ENCODE measurements at regions not wholly inside any gene's neighbourhood (a gene's known extent, or its start where the extent isn't known, plus 50 kb on each side); places are given as distances from the start of the nearest gene placed in this dataset.

- Histone ChIP-seq H3K4me1 (peaks cover 16% of the 10 kb centered on the region), H3K27ac (no peak overlapping the region), H3K36me3 (no peaks in the 10 kb centered on the region), H3K9me3 (no peaks in the 10 kb centered on the region), H3K27me3 (ENCODE audit: low read depth) (peaks cover 37% of the 10 kb centered on the region), H3K4me3 (no peak overlapping the region)
- ATAC-seq, result no peak
- no peak for DNase-seq
- intact Hi-C loops (cut with DNase I), result no loop called here
- TF ChIP-seq CTCF (IDR thresholded peaks at IDR 0.05), result no peak
These were observed 96.0 kb downstream of the RNASET2 start for GRCh38 chr6:166860392-166860791.

GRCh38 chr6:166855416-166855815 is 100.9 kb downstream of the RNASET2 start:
- Histone ChIP-seq H3K4me1 (no peaks in the 10 kb centered on the region), H3K27me3 (ENCODE audit: low read depth) (peaks cover 11% of the 10 kb centered on the region), H3K4me3 (no peak overlapping the region), H3K27ac (no peak overlapping the region), H3K9me3 (no peaks in the 10 kb centered on the region), H3K36me3 (no peaks in the 10 kb centered on the region)
- intact Hi-C loops (cut with DNase I), result no loop called here
- no peak for TF ChIP-seq CTCF (IDR thresholded peaks at IDR 0.05)
- no peak for DNase-seq
- ATAC-seq, result no peak

DNA sequence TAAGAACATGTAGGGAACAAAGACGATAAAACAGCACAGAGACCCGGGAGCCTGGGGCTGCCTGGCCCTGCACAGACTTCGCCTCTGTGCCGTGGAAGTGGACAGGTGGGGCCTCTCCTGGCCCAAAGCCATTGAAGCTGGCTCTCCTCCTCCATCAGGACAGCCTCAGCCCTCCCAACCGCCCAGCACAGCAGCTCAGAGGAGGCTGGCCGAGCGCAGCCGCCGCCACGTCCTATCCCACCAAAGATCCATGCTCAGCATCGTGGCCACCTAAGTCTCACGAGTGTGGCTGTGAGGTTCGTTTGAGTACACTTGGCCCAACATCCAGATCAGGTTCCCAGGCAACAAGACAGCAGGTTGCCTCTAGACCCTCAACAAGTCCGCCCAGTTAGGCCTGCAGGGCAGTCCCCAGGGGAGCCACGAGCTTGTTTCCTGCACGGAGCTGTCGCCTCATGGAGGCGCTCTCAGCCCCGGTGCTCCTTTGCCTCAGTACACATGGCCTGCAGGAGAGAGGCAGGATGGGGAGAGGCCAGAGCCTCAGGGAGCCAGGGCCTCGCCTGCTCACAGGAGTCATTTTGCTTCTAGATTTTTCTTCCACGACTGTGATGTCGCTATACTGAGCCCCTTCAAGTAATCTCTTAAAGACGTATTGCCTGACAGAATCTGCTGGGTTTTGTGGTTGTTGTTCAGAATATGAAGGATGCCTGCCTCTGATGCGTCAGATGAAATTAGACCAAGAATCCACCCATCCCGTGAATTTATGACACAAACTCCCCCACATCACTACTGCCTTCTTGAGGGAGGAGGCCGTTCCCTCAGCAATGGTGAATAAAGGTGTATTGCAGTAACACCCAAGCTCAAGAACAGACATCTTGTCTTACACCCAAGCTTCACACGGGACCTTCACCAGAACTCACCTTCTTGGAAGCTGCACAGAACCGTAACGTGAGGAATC is 102.7 kb downstream of the RNASET2 start:
- intact Hi-C loops (cut with DNase I), result no loop called here
- no peak for TF ChIP-seq CTCF (IDR thresholded peaks at IDR 0.05)
- H3K27ac ChIP-seq, result no peak overlapping the region
- no peaks in the 10 kb centered on the region for H3K9me3 ChIP-seq
- H3K27me3 ChIP-seq (ENCODE audit: low read depth), result no peaks in the 10 kb centered on the region
- no peaks in the 10 kb centered on the region for H3K36me3 ChIP-seq
- ATAC-seq (peak in 1 of 2 donors; percentile 9), DNase-seq (no peak)
- no peak overlapping the region for H3K4me3 ChIP-seq
- no peaks in the 10 kb centered on the region for H3K4me1 ChIP-seq

GRCh38 chr6:166852451-166852975 is 103.8 kb downstream of the RNASET2 start:
- intact Hi-C loops (cut with DNase I), result no loop called here
- H3K27me3 ChIP-seq (ENCODE audit: low read depth), result no peaks in the 10 kb centered on the region
- ATAC-seq (no peak), DNase-seq (no peak)
- TF ChIP-seq CTCF (IDR thresholded peaks at IDR 0.05), result no peak
- H3K36me3 ChIP-seq, result no peaks in the 10 kb centered on the region
- no peak overlapping the region for H3K27ac ChIP-seq
- H3K4me1 ChIP-seq, result no peaks in the 10 kb centered on the region
- no peaks in the 10 kb centered on the region for H3K9me3 ChIP-seq
- no peak overlapping the region for H3K4me3 ChIP-seq

DNA sequence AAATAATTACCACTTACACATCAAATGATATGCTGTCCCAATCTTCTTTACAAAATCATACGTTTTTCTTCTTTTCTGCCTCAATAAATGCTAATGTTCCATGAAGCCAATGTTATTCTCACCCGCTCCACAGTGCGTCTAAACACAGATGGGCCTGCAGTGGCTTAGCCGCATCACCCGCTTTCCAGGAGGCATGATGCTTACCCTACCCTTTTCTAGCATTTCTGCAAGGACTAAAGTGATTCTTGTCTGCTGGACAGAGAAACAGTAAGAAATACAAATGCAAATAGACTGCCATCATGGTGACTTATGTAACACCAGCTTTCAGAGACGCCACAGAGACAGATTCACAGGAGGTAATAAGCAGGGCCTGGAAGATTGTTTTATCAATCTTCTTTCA is 104.4 kb downstream of the RNASET2 start:
- H3K4me1 ChIP-seq, result no peaks in the 10 kb centered on the region

More for the DNA sequence above, 104.4 kb downstream of the RNASET2 start:
- ATAC-seq (no peak), DNase-seq (no peak)
- Histone ChIP-seq H3K36me3 (no peaks in the 10 kb centered on the region), H3K9me3 (no peaks in the 10 kb centered on the region), H3K27me3 (ENCODE audit: low read depth) (no peaks in the 10 kb centered on the region), H3K27ac (no peak overlapping the region), H3K4me3 (no peak overlapping the region)
- intact Hi-C loops (cut with DNase I), result no loop called here
- no peak for TF ChIP-seq CTCF (IDR thresholded peaks at IDR 0.05)
